ENCODE measurements at regions not wholly inside any gene's neighbourhood (a gene's known extent, or its start where the extent isn't known, plus 50 kb on each side); places are given as distances from the start of the nearest gene placed in this dataset.
"Not testable (repeated sequence)": the region's sequence is repeated elsewhere in the genome, so short reads cannot be mapped to it uniquely, and the experiment has no call there.

- FAIRE-seq (no peak), DNase-seq (ENCODE audit: extremely low spot score, insufficient read length, low read depth) (no peak)
Observed at GRCh38 chr4:148842843-148843242, 400.6 kb upstream of the NR3C2 start.

DNA sequence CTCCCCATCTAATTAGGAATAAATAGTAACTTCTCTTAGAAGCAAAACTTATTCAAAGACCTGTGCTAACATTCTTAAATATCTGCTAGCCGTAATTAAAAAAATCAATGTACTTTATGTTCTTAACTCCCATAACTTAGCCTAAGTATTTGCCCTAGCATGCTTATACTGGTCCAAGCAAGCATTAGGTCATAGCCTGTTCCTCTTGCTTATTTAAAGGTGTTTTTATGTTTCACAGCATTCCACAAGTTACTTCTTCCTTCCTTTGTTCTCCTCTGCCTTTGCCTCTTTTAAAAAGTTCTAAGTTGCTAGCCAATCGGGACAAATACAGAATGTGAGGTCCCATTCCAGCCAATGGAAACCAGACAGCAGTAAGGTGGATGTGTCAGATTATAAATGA, 395.4 kb upstream of the NR3C2 start:
- DNase-seq (ENCODE audit: extremely low spot score, insufficient read length, low read depth); FAIRE-seq: not testable (repeated sequence)

DNA sequence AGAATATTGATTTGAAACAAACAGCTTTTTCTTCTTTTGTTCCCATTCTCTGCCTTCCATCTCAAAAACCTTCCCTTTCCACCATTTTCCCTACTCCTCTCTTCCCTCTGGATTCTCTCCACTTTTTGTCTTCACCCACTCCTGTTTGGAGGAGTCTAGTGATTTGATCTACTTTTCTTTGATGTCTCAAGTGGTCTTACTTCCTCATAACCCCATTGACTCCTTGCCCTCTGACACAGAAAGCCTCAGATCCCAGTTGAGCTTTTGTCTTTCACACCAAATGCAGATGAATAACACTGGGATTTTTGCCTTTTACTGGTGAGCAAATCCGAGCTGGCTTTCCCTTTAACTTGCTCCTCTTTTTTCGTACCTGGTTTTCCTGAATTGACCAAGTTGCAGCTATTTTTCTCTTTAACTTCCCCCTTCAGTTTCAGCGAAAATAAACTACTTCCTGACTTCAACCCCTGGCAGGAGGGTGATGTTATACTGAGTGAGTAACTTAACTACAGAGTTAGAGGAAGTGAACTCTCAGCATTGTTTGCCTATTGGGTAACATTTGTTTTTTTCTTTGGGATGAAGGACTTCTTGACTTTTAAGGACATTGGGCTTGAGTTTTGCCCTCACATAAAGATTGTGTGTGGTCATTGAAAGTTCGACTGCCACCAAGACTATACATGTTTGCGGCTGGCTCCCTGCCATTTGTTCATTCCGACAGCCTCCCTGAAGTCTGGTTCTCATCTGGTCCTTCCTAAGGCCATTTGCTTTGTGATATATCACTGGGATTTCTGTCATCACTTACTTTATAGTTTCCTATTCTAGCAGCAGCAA, 392.8 kb upstream of the NR3C2 start:
- FAIRE-seq: no peak
- no peak for DNase-seq (ENCODE audit: extremely low spot score, insufficient read length, low read depth)

- FAIRE-seq: no peak
- DNase-seq (ENCODE audit: extremely low spot score, insufficient read length, low read depth): no peak
Observed at GRCh38 chr4:148831945-148832344, 389.7 kb upstream of the NR3C2 start.

DNA sequence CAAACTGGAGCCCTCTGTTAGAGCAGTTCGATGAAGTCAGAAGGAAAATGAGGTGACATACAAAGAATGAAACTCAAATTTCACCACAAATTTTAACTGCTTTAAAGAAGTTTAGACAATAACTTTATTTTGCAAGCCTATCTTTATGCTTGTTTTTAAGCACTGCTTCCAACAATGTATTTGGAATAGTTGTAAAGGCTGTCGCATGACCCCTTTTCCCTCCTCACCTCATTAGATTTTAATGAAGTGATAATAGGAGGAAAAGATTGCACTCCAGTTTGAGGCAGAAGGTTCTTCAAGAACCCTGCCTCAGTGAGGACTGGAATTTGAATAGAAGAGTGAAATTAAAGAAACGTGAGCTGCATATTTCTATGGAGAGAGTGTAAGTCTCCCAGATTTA, 386.1 kb upstream of the NR3C2 start:
- no peak for FAIRE-seq
- no peak for DNase-seq (ENCODE audit: extremely low spot score, insufficient read length, low read depth)

DNA sequence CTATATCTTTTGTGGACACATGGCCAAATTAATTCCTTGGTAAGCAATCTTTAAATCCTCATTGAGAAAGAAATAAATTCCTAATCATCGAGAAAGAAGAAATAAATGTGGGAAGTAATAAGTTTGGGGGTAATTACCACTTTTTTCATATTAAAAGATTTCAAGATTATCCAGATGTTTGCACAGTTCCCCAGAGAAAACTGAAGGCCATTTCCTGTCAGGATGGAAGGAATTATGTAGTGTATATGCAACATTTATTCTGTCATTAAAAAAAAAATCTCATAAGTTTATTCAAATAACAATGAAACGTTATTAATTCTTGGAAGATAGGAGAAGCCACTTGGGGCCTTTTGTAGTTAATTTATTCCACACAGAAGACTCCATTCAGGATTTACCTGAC, 385.6 kb upstream of the NR3C2 start:
- FAIRE-seq (no peak), DNase-seq (ENCODE audit: extremely low spot score, insufficient read length, low read depth) (no peak)

DNA sequence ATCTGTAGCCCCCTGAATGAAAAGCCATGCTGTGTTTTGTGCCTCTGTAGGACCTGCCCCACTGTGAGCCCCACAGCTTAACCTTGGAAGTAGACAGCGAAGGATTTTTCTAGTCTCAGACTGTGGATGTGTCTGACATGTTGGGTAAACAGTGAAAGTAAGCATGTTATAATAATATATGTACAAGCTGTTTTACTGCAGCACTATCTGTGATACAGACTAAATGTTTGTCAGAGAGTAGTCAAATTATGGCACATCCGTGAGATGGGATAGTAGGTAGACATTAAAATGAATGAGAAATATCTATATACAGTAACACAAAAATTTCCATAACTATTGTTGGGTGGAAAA, 381.2 kb upstream of the NR3C2 start:
- DNase-seq (ENCODE audit: extremely low spot score, insufficient read length, low read depth) (no peak), FAIRE-seq (no peak)

DNA sequence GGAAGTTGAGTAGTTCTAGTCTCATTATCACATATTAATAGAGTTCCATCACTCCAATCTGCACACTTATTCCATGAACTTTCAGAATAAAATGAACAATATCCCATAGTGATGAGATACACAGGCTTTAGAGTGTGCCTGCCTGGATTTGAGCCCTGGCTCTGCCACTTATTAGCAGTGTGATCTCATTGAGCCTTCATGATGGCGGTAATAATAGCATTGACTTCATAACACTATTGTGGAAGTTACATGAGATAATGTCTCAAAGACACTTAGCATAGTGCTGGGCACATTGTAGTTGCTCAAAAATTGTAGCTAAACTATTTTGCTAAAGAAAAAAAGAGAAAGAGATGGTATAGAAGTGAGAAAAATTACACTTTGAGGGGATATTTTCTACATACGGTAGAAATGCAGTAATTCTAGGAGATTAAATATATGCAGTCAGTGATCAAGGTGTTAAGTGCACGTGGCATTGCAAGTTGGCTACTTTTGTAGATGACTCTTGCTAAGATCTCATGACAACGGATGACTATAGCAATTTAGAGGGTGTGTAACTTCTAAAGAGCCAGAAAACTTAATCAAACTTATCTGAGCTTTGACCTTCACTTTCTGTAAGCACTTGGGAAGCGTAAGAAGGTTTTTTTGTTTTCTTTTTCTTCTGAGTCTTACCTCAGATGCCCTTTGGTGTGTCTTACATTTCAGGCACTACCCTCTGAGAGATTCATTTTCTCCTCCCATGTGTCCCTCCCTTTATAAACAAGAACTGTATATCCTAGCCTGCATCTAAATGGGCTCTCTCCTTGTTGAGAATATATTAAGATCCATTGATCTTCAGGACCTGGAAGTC, 380.6 kb upstream of the NR3C2 start:
- DNase-seq (ENCODE audit: extremely low spot score, insufficient read length, low read depth) (no peak), FAIRE-seq (no peak)

DNA sequence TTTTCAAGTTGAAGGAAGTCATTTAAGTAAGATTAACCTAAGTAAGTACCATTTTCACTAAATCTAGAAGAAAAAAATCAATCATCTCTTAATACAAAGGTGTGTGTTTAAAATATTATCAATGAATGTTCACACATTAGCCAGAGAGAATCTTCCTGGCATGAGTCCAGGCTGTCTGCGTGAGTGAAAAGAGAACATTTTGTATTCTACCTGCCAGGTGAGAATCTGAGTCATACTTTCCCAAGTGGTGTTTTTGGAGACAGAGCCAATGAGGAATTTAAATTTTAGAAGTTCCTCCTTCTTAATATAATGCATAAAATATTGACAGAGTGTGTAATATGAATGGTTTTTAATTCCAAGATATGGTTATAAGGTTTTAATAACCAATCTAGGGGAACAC, 371.8 kb upstream of the NR3C2 start:
- FAIRE-seq (no peak), DNase-seq (ENCODE audit: extremely low spot score, insufficient read length, low read depth) (no peak)

GRCh38 chr4:148813289-148813688, 371.1 kb upstream of the NR3C2 start:
- FAIRE-seq: no peak
- DNase-seq (ENCODE audit: extremely low spot score, insufficient read length, low read depth): no peak

- DNase-seq (ENCODE audit: extremely low spot score, insufficient read length, low read depth): no peak
- FAIRE-seq: no peak
Observed at GRCh38 chr4:148812101-148812500, 369.9 kb upstream of the NR3C2 start.

DNA sequence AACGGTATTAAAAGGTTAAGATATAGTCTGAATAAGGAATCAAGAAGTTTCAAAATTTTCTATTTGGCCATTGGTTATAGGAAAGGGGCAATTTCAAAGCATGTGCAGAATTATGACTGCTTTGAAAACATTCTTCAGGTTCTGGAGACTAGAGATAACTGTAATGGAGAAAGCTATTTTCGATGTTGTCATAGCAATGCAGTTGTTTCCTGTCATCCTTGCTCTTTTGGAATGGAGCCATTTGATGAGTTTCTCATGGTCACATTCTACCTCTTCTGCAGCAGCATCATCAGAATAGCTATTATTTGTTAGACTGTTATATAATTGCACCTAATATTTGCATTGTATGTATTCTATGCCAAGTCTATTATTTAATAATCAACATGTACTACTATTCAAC, 368.2 kb upstream of the NR3C2 start:
- DNase-seq (ENCODE audit: extremely low spot score, insufficient read length, low read depth) (no peak), FAIRE-seq (no peak)

DNA sequence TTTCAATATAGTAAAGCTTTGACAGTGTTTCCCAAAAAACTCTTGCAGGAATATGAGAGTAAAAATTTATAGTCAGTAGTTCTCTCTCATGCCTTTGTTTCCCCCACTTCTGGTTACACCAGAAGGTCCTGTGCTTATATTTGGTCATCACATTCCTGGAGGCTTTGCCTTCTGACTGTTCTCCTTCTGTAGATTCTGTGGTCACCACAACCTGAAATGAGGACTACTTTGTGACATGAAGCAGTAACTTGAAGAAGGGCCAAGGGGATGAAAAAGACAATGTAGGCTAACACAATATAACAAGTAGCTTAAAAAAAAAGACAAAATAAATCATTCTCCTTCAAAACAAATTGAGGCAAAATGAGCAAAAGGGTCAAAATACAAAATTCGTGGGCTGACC, 366.2 kb upstream of the NR3C2 start:
- no peak for DNase-seq (ENCODE audit: extremely low spot score, insufficient read length, low read depth)
- FAIRE-seq: no peak

DNA sequence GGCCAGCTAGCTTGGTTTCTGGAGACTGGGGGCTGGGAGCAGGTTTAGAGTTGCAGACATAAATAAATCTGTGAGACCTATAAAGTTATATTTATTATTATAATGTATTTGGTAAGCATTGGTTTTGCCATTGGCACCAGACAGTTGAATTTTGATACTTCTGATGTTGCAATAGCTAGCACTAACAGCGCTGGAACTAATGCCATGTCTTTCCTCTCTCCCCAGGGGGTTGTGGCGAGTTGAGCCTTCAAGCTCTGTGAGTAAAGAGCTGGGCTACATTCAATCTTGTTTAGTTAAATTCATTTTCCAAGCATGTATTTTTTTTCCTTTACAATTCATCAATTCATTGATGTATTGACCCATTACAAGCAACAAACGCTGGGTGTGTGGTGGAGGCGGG, 358.7 kb upstream of the NR3C2 start:
- DNase-seq (ENCODE audit: extremely low spot score, insufficient read length, low read depth): no peak
- no peak for FAIRE-seq

DNA sequence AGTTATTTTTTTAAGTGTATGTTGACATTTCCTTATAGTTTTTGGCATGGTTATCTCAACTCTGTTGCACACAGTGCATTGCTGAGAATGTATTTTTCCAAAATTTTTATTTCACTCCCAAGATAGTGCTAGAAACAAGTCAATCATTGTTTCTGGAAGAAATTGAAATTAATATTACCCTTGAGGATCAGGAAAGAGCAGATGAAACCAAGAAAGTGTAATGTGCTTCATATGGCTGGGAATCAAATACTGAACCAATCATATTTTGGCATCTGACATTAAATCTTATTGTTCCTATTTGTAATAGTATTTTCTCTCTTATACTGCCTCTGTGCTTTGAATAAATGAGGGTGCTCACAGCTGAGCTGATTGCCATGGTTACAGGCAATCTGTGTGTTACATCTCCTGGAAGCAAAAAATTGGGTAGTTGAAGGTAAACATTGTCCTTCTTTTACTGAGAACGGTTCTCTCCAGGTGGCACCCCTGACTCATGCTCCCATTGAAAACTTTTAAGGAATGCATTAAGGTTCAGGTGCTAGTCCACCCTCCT, 358.2 kb upstream of the NR3C2 start:
- no peak for DNase-seq (ENCODE audit: extremely low spot score, insufficient read length, low read depth)
- FAIRE-seq: no peak

GRCh38 chr4:148795156-148795864, 353.1 kb upstream of the NR3C2 start:
- DNase-seq (ENCODE audit: extremely low spot score, insufficient read length, low read depth) (no peak), FAIRE-seq (no peak)

- FAIRE-seq: no peak
Observed at GRCh38 chr4:148793221-148793620, 351.0 kb upstream of the NR3C2 start.

GRCh38 chr4:148790691-148791090, 348.5 kb upstream of the NR3C2 start:
- DNase-seq (ENCODE audit: extremely low spot score, insufficient read length, low read depth): no peak

More at GRCh38 chr4:148793221-148793620, 351.0 kb upstream of the NR3C2 start:
- no peak for DNase-seq (ENCODE audit: extremely low spot score, insufficient read length, low read depth)

DNA sequence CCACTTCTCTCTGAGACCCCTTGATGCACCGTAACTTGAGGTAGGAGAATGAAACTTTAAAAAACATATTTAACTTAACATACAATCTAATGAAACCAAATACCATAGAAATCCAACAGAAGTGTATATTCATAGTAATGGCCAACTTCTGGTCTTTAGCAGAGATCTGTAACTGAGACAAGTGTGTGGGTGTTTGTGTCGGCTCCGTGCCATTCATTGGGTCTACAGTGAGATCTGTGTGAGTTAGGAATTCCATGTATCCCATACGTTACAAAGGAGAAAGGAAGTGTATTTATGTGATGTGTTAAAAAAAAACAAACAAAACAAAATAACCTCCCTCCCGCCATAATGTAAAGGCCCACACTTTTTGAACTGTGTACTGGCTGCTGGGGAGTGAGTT, 348.0 kb upstream of the NR3C2 start:
- DNase-seq (ENCODE audit: extremely low spot score, insufficient read length, low read depth): no peak
- FAIRE-seq: no peak

More at GRCh38 chr4:148790691-148791090, 348.5 kb upstream of the NR3C2 start:
- no peak for FAIRE-seq

DNA sequence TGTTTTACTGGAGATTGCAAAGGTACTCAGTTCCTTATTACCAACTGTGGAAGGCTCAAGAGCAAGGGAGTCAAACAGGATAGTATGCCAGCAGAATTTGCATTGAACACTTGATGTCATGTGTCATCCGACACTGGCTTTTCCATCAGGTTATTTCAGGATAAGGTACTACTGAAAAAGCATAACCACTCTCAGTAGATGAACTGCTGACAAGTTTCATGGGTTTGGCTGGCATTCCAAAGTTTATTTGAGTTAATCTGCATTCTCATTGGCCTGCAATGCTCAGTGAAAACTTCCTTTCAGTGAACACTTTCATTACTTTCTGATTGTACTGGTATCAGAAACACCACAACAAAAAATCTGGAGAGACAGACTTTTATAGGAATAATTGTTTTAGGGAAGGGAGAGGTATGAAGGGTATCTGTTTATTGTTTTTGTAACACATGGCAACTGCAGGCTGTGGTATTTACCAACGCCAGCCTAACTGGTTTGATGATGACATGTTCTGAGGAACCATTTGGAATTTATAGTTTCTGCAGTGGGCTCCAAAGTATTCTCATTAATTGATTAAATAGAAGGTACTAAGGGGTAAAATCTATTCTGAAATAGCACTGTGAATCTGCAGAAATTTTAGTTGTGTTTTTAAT, 345.7 kb upstream of the NR3C2 start:
- DNase-seq (ENCODE audit: extremely low spot score, insufficient read length, low read depth) (no peak), FAIRE-seq (no peak)

All from GM18507 (cell line).